Endothelial cell of umbilical vein (primary cell): ENCODE measurements at regions not wholly inside any gene's neighbourhood (a gene's known extent, or its start where the extent isn't known, plus 50 kb on each side); places are given as distances from the start of the nearest gene placed in this dataset.

Experiments used
- BruUV-seq: library from RNA; stranded (reverse); fragments of 400-500 nt; replicated peaks from 2 replicates; lab custom pipeline; 2021; lab: Mats Ljungman, UMichigan
- CTCF ChIA-PET: fragments of 300-600, 350-600 bp; sonication (Branson Sonifier 250); formaldehyde crosslinking; loops from one replicate; lab custom pipeline; 2021; ENCODE audit warnings: antibody characterized with exemption, inconsistent platforms; lab: Charles Lee
- POLR2A ChIA-PET: fragments of 300-600, 350-600 bp; sonication (Branson Sonifier 250); formaldehyde crosslinking; loops from one replicate; lab custom pipeline; 2021; ENCODE audit warnings: antibody characterized with exemption, inconsistent platforms; lab: Charles Lee
- DNase-seq: peaks from one replicate; pipeline ENCODE4 v3.0.0-alpha.2; 2011; ENCODE audit warnings: low read depth, low spot score
- FAIRE-seq: peaks from 2 replicates; lab custom pipeline; 2011; peaks lifted over from hg19 to GRCh38; lab: Jason Lieb, UNC
- H2AFZ ChIP-seq: 2 replicates; pipeline ENCODE4 v1.6.0; 2012; ENCODE audit warnings: low read depth, low read length, control low read depth, inconsistent platforms
- H3K27ac ChIP-seq: 2 replicates; pipeline ENCODE4 v1.5.1; 2011; ENCODE audit warnings: low read depth, mild to moderate bottlenecking, control low read depth, low read length, moderate library complexity; ENCODE audit not compliant: insufficient read depth
- H3K27me3 ChIP-seq, 2 experiments: 2 replicates each; pipeline versions ENCODE4 v1.6.0 to v1.6.1; 2011; ENCODE audit warnings: low read length in 2 of 2, mixed read lengths in 1 of 2; ENCODE audit not compliant: control insufficient read depth in 2 of 2, insufficient read depth in 2 of 2
- H3K36me3 ChIP-seq, 2 experiments: 2 replicates in 1 of 2; 3 replicates in 1 of 2; pipeline ENCODE4 v1.5.1; 2011; ENCODE audit warnings: low read length in 2 of 2, mild to moderate bottlenecking in 1 of 2, moderate library complexity in 1 of 2; ENCODE audit not compliant: control insufficient read depth in 2 of 2, insufficient read depth in 2 of 2; ENCODE audit errors: extremely low read depth in 1 of 2
- H3K4me1 ChIP-seq: 3 replicates; pipeline ENCODE4 v1.5.1; 2011; ENCODE audit warnings: mild to moderate bottlenecking, low read length; ENCODE audit not compliant: control insufficient read depth, insufficient read depth; ENCODE audit errors: extremely low read depth
- H3K4me2 ChIP-seq: 2 replicates; pipeline ENCODE4 v1.6.1; 2011; ENCODE audit warnings: low read length, control low read depth, mixed read lengths; ENCODE audit not compliant: insufficient read depth
- H3K4me3 ChIP-seq, 3 experiments: fragments of 200-600 bp in 1 of 3; sonication (generic), shearing (Covaris generic) in 1 of 3; replicated peaks in 1 of 3; 2 replicates each; pipeline ENCODE4 v1.5.1; 2011 to 2016; ENCODE audit warnings: control low read depth in 3 of 3, low read length in 3 of 3, mild to moderate bottlenecking in 2 of 3, inconsistent platforms in 1 of 3, low read depth in 1 of 3, moderate library complexity in 1 of 3; ENCODE audit not compliant: insufficient read depth in 1 of 3
- H3K79me2 ChIP-seq: 2 replicates; pipeline ENCODE4 v1.6.0; 2012; ENCODE audit warnings: low read length, inconsistent platforms; ENCODE audit not compliant: control insufficient read depth, insufficient read depth
- H3K9ac ChIP-seq: replicated peaks from 2 replicates; pipeline ENCODE3; 2011; ENCODE audit warnings: low read length, control low read depth; ENCODE audit not compliant: insufficient read depth; ENCODE audit errors: extremely low read depth
- H3K9me1 ChIP-seq: replicated peaks from 3 replicates; pipeline ENCODE4 v1.6.0; 2011; ENCODE audit warnings: mild to moderate bottlenecking, low read length; ENCODE audit not compliant: control insufficient read depth, insufficient read depth; ENCODE audit errors: extremely low read depth
- H3K9me3 ChIP-seq: replicated peaks from 2 replicates; pipeline ENCODE4 v1.5.1; 2012; ENCODE audit warnings: low read length, inconsistent platforms; ENCODE audit not compliant: control insufficient read depth, insufficient read depth
- H4K20me1 ChIP-seq: replicated peaks from 2 replicates; pipeline ENCODE3; 2011; ENCODE audit warnings: mild to moderate bottlenecking, low read length; ENCODE audit not compliant: control insufficient read depth, insufficient read depth; ENCODE audit errors: extremely low read depth
- CTCF ChIP-seq, 2 donors: IDR thresholded peaks; 1 replicate in 1 of 2; 2 replicates in 1 of 2; pipeline ENCODE4 v1.5.1; 2011; ENCODE audit warnings: low read length in 2 of 2, mild to moderate bottlenecking in 2 of 2, moderate library complexity in 2 of 2, control low read depth in 1 of 2, inconsistent platforms in 1 of 2, low read depth in 1 of 2; ENCODE audit not compliant: insufficient read depth in 1 of 2; ENCODE audit errors: extremely low read depth in 1 of 2
- EZH2 ChIP-seq: IDR thresholded peaks from 2 replicates; pipeline ENCODE4 v1.6.1; 2012; ENCODE audit warnings: borderline replicate concordance, low read depth, mild to moderate bottlenecking, moderate library complexity, low read length, inconsistent platforms; ENCODE audit not compliant: severe bottlenecking
- FOS ChIP-seq: IDR thresholded peaks from 2 replicates; pipeline ENCODE4 v1.6.1; 2011; ENCODE audit warnings: mild to moderate bottlenecking, low read length, moderate library complexity, borderline replicate concordance; ENCODE audit not compliant: insufficient read depth
- GATA2 ChIP-seq: IDR thresholded peaks from 2 replicates; pipeline ENCODE4 v1.7.0; 2011; ENCODE audit warnings: low read depth, mild to moderate bottlenecking, moderate library complexity, mixed read lengths, low read length; ENCODE audit not compliant: insufficient read length, insufficient read depth
- JUN ChIP-seq: IDR thresholded peaks from 2 replicates; pipeline ENCODE4 v1.6.1; 2011; ENCODE audit warnings: borderline replicate concordance, low read depth; ENCODE audit not compliant: insufficient read length, insufficient read depth
- MAX ChIP-seq: IDR thresholded peaks from 2 replicates; pipeline ENCODE4 v1.6.1; 2011; ENCODE audit not compliant: insufficient read depth, insufficient read length
- MYC ChIP-seq: IDR thresholded peaks from one replicate; pipeline ENCODE4 v1.6.1; 2011; ENCODE audit warnings: mild to moderate bottlenecking, low read depth, low read length
- POLR2A ChIP-seq: IDR thresholded peaks from 2 replicates; pipeline ENCODE4 v1.6.1; 2012; ENCODE audit warnings: low read depth, mild to moderate bottlenecking, control low read depth, low read length
- POLR2AphosphoS5 ChIP-seq: IDR thresholded peaks from 2 replicates; pipeline ENCODE4 v1.6.1; 2012; ENCODE audit warnings: low read depth, mild to moderate bottlenecking, control low read depth, low read length, moderate library complexity; ENCODE audit not compliant: insufficient read depth
- dilution Hi-C: fragments of 300-500 bp; cut with MboI; formaldehyde crosslinking; loops from one replicate; pipeline ENCODE4 v1.15.0; 2019; ENCODE audit warnings: low sequenced_read_pairs; ENCODE audit not compliant: extremely low pct_ligation_motif_present
- intact Hi-C: fragments of 100-400 bp; cut with micrococcal nuclease; formaldehyde crosslinking; loops from one replicate; pipeline ENCODE4 v1.10.0; 2022

DNA sequence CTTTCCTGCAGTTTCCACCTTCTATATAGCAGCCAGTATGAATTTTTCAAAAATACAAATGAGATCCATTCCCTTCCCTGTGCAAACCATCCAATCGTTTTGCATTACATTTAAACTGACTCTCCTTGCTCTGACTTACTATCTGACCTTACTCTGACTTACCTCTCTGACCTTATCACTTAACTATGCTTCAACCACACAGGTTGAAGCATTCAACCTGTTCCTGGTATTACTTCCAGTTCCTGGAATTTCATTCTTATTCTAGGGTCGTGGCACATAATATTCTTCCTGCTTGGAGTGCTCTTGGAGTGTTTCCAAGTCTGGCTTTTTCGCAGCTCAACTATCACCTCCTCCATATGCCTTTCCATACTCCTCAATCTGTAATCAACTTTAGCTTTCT, 850.6 kb upstream of the CHAC2 start:
- H3K9ac ChIP-seq = no peak overlapping the region
- no peaks in the 10 kb centered on the region for H4K20me1 ChIP-seq
- dilution Hi-C loops = no loop called here
- H3K4me1 ChIP-seq = no peaks in the 10 kb centered on the region
- H3K4me2 ChIP-seq = no peak overlapping the region
- intact Hi-C loops = no loop called here
- no peak overlapping the region for H2AFZ ChIP-seq
- H3K27me3 ChIP-seq = no peaks in the 10 kb centered on the region
- no peaks in the 10 kb centered on the region for H3K36me3 ChIP-seq
- TF ChIP-seq EZH2 = no peak
- TF ChIP-seq MAX = no peak
- TF ChIP-seq GATA2 = no peak
- TF ChIP-seq MYC = no peak
- TF ChIP-seq JUN = no peak
- TF ChIP-seq POLR2AphosphoS5 = no peak
- TF ChIP-seq FOS = no peak
- peak; percentile 12 for DNase-seq
- ChIA-PET POLR2A (no interaction called here), CTCF (no interaction called here)
- no peaks in the 10 kb centered on the region for H3K9me3 ChIP-seq
- no peaks in the 10 kb centered on the region for H3K9me1 ChIP-seq
- no peaks in the 10 kb centered on the region for H3K79me2 ChIP-seq
- no peak overlapping the region for H3K4me3 ChIP-seq
- no peak overlapping the region for H3K27ac ChIP-seq
- no TSS peak for BruUV-seq
- no peak for FAIRE-seq

GRCh38 chr2:52904355-52904891, 863.2 kb upstream of the CHAC2 start:
- no peak overlapping the region for H3K4me3 ChIP-seq
- no TSS peak for BruUV-seq
- no peaks in the 10 kb centered on the region for H3K9me1 ChIP-seq
- no peaks in the 10 kb centered on the region for H3K27me3 ChIP-seq
- intact Hi-C loops (no loop called here), dilution Hi-C loops (no loop called here)
- no peak overlapping the region for H3K27ac ChIP-seq
- no peak for FAIRE-seq
- no peaks in the 10 kb centered on the region for H3K79me2 ChIP-seq
- no peak overlapping the region for H3K9ac ChIP-seq
- H3K36me3 ChIP-seq = no peaks in the 10 kb centered on the region
- TF ChIP-seq MYC (no peak), MAX (no peak), JUN (no peak), POLR2A (no peak), CTCF (IDR thresholded peaks at IDR 0.05; ENCODE audit: extremely low read depth in 1 of 2, insufficient read depth in 1 of 2, low read depth in 1 of 2, low read length in 2 of 2) (no peak), EZH2 (no peak), FOS (no peak), GATA2 (no peak), POLR2AphosphoS5 (no peak)
- no peak overlapping the region for H2AFZ ChIP-seq
- no peaks in the 10 kb centered on the region for H3K9me3 ChIP-seq
- CTCF ChIA-PET = no interaction called here
- DNase-seq = no peak
- H4K20me1 ChIP-seq = no peaks in the 10 kb centered on the region
- no peaks in the 10 kb centered on the region for H3K4me1 ChIP-seq
- H3K4me2 ChIP-seq = no peak overlapping the region
- POLR2A ChIA-PET = no interaction called here
